SK-N-SH (cell line): ENCODE measurements at regions not wholly inside any gene's neighbourhood (a gene's known extent, or its start where the extent isn't known, plus 50 kb on each side); places are given as distances from the start of the nearest gene placed in this dataset.

Experiments used
- CTCF ChIA-PET: fragments of 300-600, 350-600 bp; formaldehyde crosslinking; extraction: SDS; loops from one replicate; lab custom pipeline; 2021; lab: Yijun Ruan, JAX
- POLR2A ChIA-PET: fragments of 350-600 bp; sonication (Branson Sonifier 250); formaldehyde crosslinking; extraction: SDS; loops from one replicate; lab custom pipeline; 2020; ENCODE audit warnings: antibody characterized with exemption, inconsistent platforms; lab: Yijun Ruan, JAX
- DNase-seq: peaks from one replicate; pipeline ENCODE4 v3.0.0; 2012
- H2AFZ ChIP-seq: fragments of 200-600 bp; sonication (generic); 2 replicates; pipeline ENCODE4 v1.8.1; 2016; ENCODE audit warnings: antibody characterized with exemption, mild to moderate bottlenecking, low read depth
- H3F3A ChIP-seq: fragments of 200-600 bp; sonication (generic); replicated peaks from 2 replicates; pipeline ENCODE3; 2016; ENCODE audit warnings: antibody characterized with exemption, mild to moderate bottlenecking; ENCODE audit not compliant: insufficient read depth
- H3K27ac ChIP-seq, 2 experiments: fragments of 200-500 bp in 1 of 2; fragments of 200-600 bp in 1 of 2; sonication (Bioruptor generic) in 1 of 2; sonication (generic), shearing (Covaris generic) in 1 of 2; 2 replicates each; pipeline versions ENCODE4 v1.5.1 to v1.6.1; 2014 to 2016; ENCODE audit warnings: low read depth in 2 of 2, inconsistent platforms in 1 of 2, low read length in 1 of 2, mild to moderate bottlenecking in 1 of 2, mixed read lengths in 1 of 2
- H3K27me3 ChIP-seq: fragments of 200-600 bp; sonication (generic), shearing (Covaris generic); 2 replicates; pipeline ENCODE4 v1.6.1; 2016; ENCODE audit warnings: mixed run types; ENCODE audit not compliant: insufficient read depth
- H3K36me3 ChIP-seq, 2 experiments: fragments of 200-500 bp in 1 of 2; fragments of 200-600 bp in 1 of 2; sonication (Bioruptor generic) in 1 of 2; sonication (generic) in 1 of 2; replicated peaks in 1 of 2; 2 replicates each; pipeline versions ENCODE3 to v1.5.1; 2014 to 2016; ENCODE audit warnings: low read length in 1 of 2, mild to moderate bottlenecking in 1 of 2; ENCODE audit not compliant: insufficient read depth in 2 of 2, control insufficient read depth in 1 of 2
- H3K4me1 ChIP-seq, 2 experiments: fragments of 200-500 bp in 1 of 2; fragments of 200-600 bp in 1 of 2; sonication (Bioruptor generic) in 1 of 2; sonication (generic), shearing (Covaris generic) in 1 of 2; 2 replicates each; pipeline versions ENCODE4 v1.5.1 to v1.6.1; 2014 to 2016; ENCODE audit warnings: low read depth in 1 of 2, low read length in 1 of 2, mixed run types in 1 of 2; ENCODE audit not compliant: insufficient read depth in 2 of 2, control insufficient read depth in 1 of 2
- H3K4me2 ChIP-seq: fragments of 200-600 bp; sonication (generic), shearing (Covaris generic); 2 replicates; pipeline ENCODE4 v1.6.1; 2017; ENCODE audit warnings: mixed run types
- H3K4me3 ChIP-seq, 2 experiments: fragments of 200-500 bp in 1 of 2; fragments of 200-600 bp in 1 of 2; sonication (Bioruptor generic) in 1 of 2; sonication (generic), shearing (Covaris generic) in 1 of 2; 2 replicates each; pipeline versions ENCODE4 v1.5.1 to v1.8.1; 2014 to 2016; ENCODE audit warnings: low read depth in 2 of 2, inconsistent platforms in 1 of 2, low read length in 1 of 2, mild to moderate bottlenecking in 1 of 2, mixed read lengths in 1 of 2, moderate library complexity in 1 of 2
- H3K79me2 ChIP-seq: fragments of 200-600 bp; sonication (generic); 2 replicates; pipeline ENCODE4 v1.8.1; 2017; ENCODE audit warnings: mild to moderate bottlenecking; ENCODE audit not compliant: insufficient read depth
- H3K9ac ChIP-seq: fragments of 200-600 bp; sonication (generic); 2 replicates; pipeline ENCODE4 v1.6.1; 2017; ENCODE audit warnings: mixed run types
- H3K9me2 ChIP-seq: fragments of 200-600 bp; sonication (generic); 2 replicates; pipeline ENCODE4 v1.6.1; 2017; ENCODE audit warnings: mixed run types
- H3K9me3 ChIP-seq: fragments of 200-600 bp; sonication (generic); 2 replicates; pipeline ENCODE4 v1.6.1; 2017; ENCODE audit warnings: mixed run types, mild to moderate bottlenecking, moderate library complexity
- H4K20me1 ChIP-seq: fragments of 200-600 bp; sonication (generic); 2 replicates; pipeline ENCODE4 v1.6.1; 2017; ENCODE audit warnings: mild to moderate bottlenecking, mixed run types; ENCODE audit not compliant: insufficient read depth
- ELF1 ChIP-seq: IDR thresholded peaks from 2 replicates; pipeline ENCODE4 v1.4.0; 2012
- EP300 ChIP-seq, 2 experiments: IDR thresholded peaks; 2 replicates each; pipeline versions ENCODE4 v1.4.0 to v1.6.1; 2012; ENCODE audit warnings: borderline replicate concordance in 1 of 2, low read depth in 1 of 2, low read length in 1 of 2
- FOXJ3 ChIP-seq: sonication (generic); formaldehyde crosslinking; IDR thresholded peaks from 2 replicates; pipeline ENCODE4 v1.5.1; 2020; ENCODE audit warnings: mild to moderate bottlenecking, missing genetic modification reagents
- FOXM1 ChIP-seq: IDR thresholded peaks from 2 replicates; pipeline ENCODE4 v1.4.0; 2012; ENCODE audit warnings: low read depth, mild to moderate bottlenecking
- NFIC ChIP-seq: IDR thresholded peaks from 2 replicates; pipeline ENCODE4 v1.4.0; 2012; ENCODE audit warnings: borderline replicate concordance
- POLR2AphosphoS5 ChIP-seq: IDR thresholded peaks from 2 replicates; pipeline ENCODE4 v1.6.1; 2012; ENCODE audit warnings: low read depth, low read length
- RFX5 ChIP-seq: IDR thresholded peaks from 2 replicates; pipeline ENCODE4 v1.6.1; 2012; ENCODE audit warnings: mild to moderate bottlenecking, improper control_type of control experiment, low read length
- TAF1 ChIP-seq: IDR thresholded peaks from 2 replicates; pipeline ENCODE4 v1.6.1; 2012; ENCODE audit warnings: low read depth, mild to moderate bottlenecking, low read length, moderate library complexity, borderline replicate concordance
- WGBS: methylation state at CpG from one replicate; pipeline ENCODE4 v1.1.6; 2017; ENCODE audit warnings: low lambda C conversion rate; 5-methylcytosine and 5-hydroxymethylcytosine counted together
- TF ChIP-seq, protein P1 (sequence below): IDR thresholded peaks from 2 replicates; pipeline ENCODE4 v1.4.0; 2012; ENCODE audit warnings: low read depth
- TF ChIP-seq, protein P2 (sequence below): fragments of 200-600 bp; sonication (generic); IDR thresholded peaks from 2 replicates; pipeline ENCODE4 v1.6.1; 2017; ENCODE audit warnings: antibody characterized with exemption, mild to moderate bottlenecking, moderate library complexity
- TF ChIP-seq, protein P3 (sequence below): IDR thresholded peaks from 2 replicates; pipeline ENCODE4 v1.6.1; 2012; ENCODE audit warnings: mild to moderate bottlenecking, low read depth, low read length, moderate library complexity

DNA sequence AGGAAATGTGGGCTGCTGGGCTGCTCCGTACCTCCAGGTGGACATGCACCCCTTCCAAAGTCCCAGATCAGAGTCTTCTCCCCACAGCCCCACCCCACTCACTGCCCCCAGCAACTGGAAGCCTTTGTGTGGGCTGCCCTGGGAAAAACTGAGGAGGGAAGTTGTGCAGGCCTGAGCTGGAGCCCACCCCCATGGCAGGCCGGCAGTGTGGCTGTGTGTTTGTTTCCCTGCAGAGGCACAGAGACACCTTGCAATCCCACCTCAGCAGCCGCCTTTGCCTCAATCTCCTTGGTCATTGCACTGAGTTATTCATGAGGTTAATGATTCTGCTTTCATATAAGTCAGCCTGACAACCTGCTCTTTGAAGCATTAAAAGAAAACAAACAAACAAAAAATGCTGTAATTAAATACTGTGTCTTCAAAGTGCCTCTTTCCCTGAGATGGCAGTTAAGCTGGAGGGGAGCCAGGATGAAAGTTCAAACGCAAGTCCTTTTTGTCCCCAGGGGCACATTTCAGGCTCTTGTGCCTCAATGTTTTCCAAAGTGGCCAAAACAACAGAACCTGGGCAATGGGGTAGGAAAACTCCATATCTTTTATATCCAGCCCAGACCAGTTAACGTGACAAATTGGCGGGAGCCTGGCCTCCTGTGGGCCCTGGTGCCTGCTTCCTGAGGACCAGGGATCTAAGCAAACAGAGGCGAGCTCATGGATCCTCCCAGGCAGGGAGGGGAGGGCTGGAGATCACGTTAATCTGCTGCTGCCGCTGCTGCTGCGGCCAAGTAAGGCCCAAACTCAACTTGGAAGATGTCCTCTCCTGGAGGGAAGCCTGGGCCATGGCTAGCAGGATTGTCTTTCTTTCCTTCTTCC lies 51.9 kb upstream of the TSPAN11 start:
- Histone ChIP-seq H3K9me3 (no peaks in the 10 kb centered on the region), H3K9ac (no peak overlapping the region), H3F3A (no peaks in the 10 kb centered on the region), H2AFZ (no peak overlapping the region), H3K4me3 (no peak overlapping the region), H3K4me1 (peaks cover 0 to 8% of the 10 kb centered on the region in 2 experiments; a peak in 1 of 4 replicates), H3K36me3 (no peaks in the 10 kb centered on the region), H3K27ac (no peak overlapping the region), H3K79me2 (no peaks in the 10 kb centered on the region), H4K20me1 (no peaks in the 10 kb centered on the region), H3K9me2 (no peaks in the 10 kb centered on the region), H3K4me2 (no peak overlapping the region), H3K27me3 (no peaks in the 10 kb centered on the region; the same call in 1 of the 2 replicates)
- 52% methylated on average over 7 of the region's 10 CpGs for WGBS
- ChIA-PET POLR2A (no interaction called here), CTCF (interaction anchor here (0.9 to 4.2 kb wide), 7 partner anchors 8 to 397 kb away, joined by 3 to 20 read pairs (median 4); no protein-coding TSS in a partner anchor)
- TF ChIP-seq POLR2AphosphoS5 (no peak), FOXJ3 (CRISPR knock-in tag) (no peak), NFIC (no peak), ELF1 (no peak), EP300 (IDR thresholded peaks at IDR 0.05; ENCODE audit: borderline replicate concordance in 1 of 2, low read depth in 1 of 2, low read length in 1 of 2) (no peak), RFX5 (no peak), TAF1 (no peak), FOXM1 (no peak)
- TF ChIP-seq, protein P1, sequence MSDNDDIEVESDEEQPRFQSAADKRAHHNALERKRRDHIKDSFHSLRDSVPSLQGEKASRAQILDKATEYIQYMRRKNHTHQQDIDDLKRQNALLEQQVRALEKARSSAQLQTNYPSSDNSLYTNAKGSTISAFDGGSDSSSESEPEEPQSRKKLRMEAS, result no peak
- TF ChIP-seq, protein P2, sequence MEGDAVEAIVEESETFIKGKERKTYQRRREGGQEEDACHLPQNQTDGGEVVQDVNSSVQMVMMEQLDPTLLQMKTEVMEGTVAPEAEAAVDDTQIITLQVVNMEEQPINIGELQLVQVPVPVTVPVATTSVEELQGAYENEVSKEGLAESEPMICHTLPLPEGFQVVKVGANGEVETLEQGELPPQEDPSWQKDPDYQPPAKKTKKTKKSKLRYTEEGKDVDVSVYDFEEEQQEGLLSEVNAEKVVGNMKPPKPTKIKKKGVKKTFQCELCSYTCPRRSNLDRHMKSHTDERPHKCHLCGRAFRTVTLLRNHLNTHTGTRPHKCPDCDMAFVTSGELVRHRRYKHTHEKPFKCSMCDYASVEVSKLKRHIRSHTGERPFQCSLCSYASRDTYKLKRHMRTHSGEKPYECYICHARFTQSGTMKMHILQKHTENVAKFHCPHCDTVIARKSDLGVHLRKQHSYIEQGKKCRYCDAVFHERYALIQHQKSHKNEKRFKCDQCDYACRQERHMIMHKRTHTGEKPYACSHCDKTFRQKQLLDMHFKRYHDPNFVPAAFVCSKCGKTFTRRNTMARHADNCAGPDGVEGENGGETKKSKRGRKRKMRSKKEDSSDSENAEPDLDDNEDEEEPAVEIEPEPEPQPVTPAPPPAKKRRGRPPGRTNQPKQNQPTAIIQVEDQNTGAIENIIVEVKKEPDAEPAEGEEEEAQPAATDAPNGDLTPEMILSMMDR, result no peak
- TF ChIP-seq, protein P3, sequence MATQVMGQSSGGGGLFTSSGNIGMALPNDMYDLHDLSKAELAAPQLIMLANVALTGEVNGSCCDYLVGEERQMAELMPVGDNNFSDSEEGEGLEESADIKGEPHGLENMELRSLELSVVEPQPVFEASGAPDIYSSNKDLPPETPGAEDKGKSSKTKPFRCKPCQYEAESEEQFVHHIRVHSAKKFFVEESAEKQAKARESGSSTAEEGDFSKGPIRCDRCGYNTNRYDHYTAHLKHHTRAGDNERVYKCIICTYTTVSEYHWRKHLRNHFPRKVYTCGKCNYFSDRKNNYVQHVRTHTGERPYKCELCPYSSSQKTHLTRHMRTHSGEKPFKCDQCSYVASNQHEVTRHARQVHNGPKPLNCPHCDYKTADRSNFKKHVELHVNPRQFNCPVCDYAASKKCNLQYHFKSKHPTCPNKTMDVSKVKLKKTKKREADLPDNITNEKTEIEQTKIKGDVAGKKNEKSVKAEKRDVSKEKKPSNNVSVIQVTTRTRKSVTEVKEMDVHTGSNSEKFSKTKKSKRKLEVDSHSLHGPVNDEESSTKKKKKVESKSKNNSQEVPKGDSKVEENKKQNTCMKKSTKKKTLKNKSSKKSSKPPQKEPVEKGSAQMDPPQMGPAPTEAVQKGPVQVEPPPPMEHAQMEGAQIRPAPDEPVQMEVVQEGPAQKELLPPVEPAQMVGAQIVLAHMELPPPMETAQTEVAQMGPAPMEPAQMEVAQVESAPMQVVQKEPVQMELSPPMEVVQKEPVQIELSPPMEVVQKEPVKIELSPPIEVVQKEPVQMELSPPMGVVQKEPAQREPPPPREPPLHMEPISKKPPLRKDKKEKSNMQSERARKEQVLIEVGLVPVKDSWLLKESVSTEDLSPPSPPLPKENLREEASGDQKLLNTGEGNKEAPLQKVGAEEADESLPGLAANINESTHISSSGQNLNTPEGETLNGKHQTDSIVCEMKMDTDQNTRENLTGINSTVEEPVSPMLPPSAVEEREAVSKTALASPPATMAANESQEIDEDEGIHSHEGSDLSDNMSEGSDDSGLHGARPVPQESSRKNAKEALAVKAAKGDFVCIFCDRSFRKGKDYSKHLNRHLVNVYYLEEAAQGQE, result no peak
- peak; percentile 39 for DNase-seq
